Sigmoid colon (tissue), 4 donors: ENCODE measurements at regions not wholly inside any gene's neighbourhood (a gene's known extent, or its start where the extent isn't known, plus 50 kb on each side); places are given as distances from the start of the nearest gene placed in this dataset.

ENCODE experiments used
- EP300 ChIP-seq, 4 donors: sonication (generic); formaldehyde crosslinking; IDR thresholded peaks; one replicate each; pipeline ENCODE4 v1.6.1; 2017; ENCODE audit warnings: antibody characterized with exemption in 4 of 4
- TF ChIP-seq, protein P1 (sequence below), 4 experiments: fragments of 450-650 bp in 3 of 4; fragments of 200-600 bp in 1 of 4; IDR thresholded peaks; one replicate each; pipeline ENCODE4 v1.5.1; 2016 to 2019; ENCODE audit warnings: antibody characterized with exemption in 4 of 4, mild to moderate bottlenecking in 3 of 4, moderate library complexity in 2 of 4

DNA sequence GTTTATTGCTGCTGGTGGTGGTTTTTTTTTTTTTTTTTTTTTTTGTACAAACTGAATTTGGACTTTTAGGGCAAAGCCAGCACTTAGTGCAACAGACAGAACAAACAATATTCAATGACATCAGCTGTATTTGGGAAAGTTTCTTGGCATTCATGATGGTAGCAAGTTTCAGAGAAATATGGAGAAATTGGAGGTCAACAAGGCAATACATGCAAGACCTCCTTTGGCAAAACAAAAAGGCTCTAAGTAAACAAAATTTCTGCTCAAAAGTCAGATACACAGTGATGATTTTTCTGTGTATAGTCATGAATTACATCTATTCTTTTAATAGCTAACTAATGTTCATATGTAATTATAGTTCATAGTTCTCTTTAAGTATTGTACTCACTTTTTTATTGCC is 612.5 kb upstream of the LUZP2 start:
- TF ChIP-seq, protein P1, sequence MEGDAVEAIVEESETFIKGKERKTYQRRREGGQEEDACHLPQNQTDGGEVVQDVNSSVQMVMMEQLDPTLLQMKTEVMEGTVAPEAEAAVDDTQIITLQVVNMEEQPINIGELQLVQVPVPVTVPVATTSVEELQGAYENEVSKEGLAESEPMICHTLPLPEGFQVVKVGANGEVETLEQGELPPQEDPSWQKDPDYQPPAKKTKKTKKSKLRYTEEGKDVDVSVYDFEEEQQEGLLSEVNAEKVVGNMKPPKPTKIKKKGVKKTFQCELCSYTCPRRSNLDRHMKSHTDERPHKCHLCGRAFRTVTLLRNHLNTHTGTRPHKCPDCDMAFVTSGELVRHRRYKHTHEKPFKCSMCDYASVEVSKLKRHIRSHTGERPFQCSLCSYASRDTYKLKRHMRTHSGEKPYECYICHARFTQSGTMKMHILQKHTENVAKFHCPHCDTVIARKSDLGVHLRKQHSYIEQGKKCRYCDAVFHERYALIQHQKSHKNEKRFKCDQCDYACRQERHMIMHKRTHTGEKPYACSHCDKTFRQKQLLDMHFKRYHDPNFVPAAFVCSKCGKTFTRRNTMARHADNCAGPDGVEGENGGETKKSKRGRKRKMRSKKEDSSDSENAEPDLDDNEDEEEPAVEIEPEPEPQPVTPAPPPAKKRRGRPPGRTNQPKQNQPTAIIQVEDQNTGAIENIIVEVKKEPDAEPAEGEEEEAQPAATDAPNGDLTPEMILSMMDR (IDR thresholded peaks at IDR 0.05): no peak
- no peak for TF ChIP-seq EP300 (IDR thresholded peaks at IDR 0.05)
